ENCODE measurements at regions not wholly inside any gene's neighbourhood (a gene's known extent, or its start where the extent isn't known, plus 50 kb on each side); places are given as distances from the start of the nearest gene placed in this dataset.

DNA sequence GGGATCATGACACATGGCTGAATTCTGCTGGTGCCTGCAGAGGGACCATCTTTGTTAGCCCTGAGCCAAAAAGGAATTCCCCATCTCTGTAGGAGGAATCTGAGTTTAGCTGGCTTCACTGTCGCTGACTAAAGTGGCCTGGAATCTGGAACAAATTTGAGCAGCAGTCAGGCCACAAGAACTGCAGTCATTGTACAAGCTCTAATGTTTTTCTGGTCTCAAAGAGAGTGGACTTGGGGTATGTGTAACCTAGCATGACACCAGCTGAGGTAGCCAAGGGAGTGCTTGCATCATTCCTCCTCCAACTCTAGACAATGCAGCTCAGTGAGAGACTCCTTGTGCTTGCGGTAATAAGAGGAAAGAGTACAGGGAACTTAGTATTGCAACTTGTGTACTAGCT, 539.1 kb upstream of the LRRTM4 start:
- Histone ChIP-seq H3K27me3 (ENCODE audit: control insufficient read depth in 2 of 2, insufficient read depth in 2 of 2, low read length in 2 of 2) (no peaks in the 10 kb centered on the region), H3K9ac (ENCODE audit: low read depth in 1 of 2, low read length in 2 of 2) (no peak overlapping the region), H3K27ac (ENCODE audit: low read depth in 2 of 2, low read length in 2 of 2) (no peak overlapping the region), H3K9me3 (ENCODE audit: control insufficient read depth in 2 of 2, low read length in 2 of 2) (no peaks in the 10 kb centered on the region), H3K4me3 (ENCODE audit: low read length in 2 of 2) (no peak overlapping the region), H3K36me3 (ENCODE audit: control insufficient read depth in 2 of 2, insufficient read depth in 2 of 2, low read length in 2 of 2) (no peaks in the 10 kb centered on the region), H3K4me1 (ENCODE audit: control insufficient read depth in 2 of 2, insufficient read depth in 2 of 2, low read length in 2 of 2) (no peaks in the 10 kb centered on the region)

DNA sequence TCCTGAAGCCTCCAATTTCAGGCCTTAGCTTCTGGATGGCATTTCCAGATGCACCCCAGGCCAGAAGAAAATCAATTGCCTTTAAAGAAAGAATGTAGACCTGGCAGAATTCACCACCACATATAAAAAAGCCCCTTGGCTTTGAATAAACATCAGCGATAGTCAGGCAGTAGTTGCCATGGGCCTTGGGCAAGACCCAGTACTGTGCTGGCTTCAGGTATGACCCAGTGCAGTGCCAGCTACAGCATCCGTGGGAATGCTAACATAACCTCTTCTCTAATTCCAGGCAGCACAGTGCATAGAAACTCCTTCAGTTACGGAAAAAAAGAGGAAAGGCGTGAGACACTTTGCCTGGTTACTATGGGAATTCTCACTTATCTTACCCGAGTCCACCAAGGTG, 539.6 kb upstream of the LRRTM4 start:
- no peak overlapping the region for H3K9ac ChIP-seq (ENCODE audit: low read depth in 1 of 2, low read length in 2 of 2)
- no peak overlapping the region for H3K27ac ChIP-seq (ENCODE audit: low read depth in 2 of 2, low read length in 2 of 2)
- no peaks in the 10 kb centered on the region for H3K4me1 ChIP-seq (ENCODE audit: control insufficient read depth in 2 of 2, insufficient read depth in 2 of 2, low read length in 2 of 2)
- no peaks in the 10 kb centered on the region for H3K9me3 ChIP-seq (ENCODE audit: control insufficient read depth in 2 of 2, low read length in 2 of 2)
- no peaks in the 10 kb centered on the region for H3K36me3 ChIP-seq (ENCODE audit: control insufficient read depth in 2 of 2, insufficient read depth in 2 of 2, low read length in 2 of 2)
- H3K27me3 ChIP-seq (ENCODE audit: control insufficient read depth in 2 of 2, insufficient read depth in 2 of 2, low read length in 2 of 2), result no peaks in the 10 kb centered on the region
- H3K4me3 ChIP-seq (ENCODE audit: low read length in 2 of 2), result no peak overlapping the region

DNA sequence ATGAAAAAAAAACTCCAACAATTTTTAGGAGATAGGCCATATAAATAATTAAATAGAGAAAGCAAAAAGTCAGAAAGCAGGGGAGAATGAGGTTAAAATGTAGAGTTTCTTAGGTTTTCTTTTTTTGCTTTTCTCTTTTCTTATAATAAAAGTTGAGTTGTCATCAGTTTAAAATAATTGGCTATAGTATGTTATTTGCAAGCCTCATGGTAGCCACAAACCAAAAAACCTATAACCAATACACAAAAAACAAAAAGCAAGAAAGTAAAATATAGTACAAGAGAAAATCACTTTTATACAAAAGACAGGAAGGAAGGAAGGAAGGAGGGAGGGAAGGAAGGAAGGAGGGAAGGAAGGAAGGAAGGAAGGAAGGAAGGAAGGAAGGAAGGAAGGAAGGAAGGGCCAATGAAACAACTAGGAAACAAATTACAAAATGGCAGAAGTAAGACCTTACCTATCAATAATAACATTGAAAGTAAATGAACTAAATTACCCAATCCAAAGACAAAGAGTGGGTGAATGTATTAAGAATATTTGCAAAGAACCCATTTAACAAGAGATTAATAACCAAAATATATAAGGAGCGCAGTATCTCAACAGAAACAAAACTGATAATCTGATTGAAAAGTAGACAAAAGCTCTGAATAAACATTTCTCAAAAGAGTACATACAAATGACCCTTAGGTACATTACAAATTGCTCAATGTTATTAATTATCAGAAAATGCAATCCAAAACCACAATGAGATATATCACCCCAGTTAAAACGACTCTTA, 541.3 kb upstream of the LRRTM4 start:
- Histone ChIP-seq H3K9ac (ENCODE audit: low read depth in 1 of 2, low read length in 2 of 2) (no peak overlapping the region), H3K27me3 (ENCODE audit: control insufficient read depth in 2 of 2, insufficient read depth in 2 of 2, low read length in 2 of 2) (no peaks in the 10 kb centered on the region), H3K36me3 (ENCODE audit: control insufficient read depth in 2 of 2, insufficient read depth in 2 of 2, low read length in 2 of 2) (no peaks in the 10 kb centered on the region)

DNA sequence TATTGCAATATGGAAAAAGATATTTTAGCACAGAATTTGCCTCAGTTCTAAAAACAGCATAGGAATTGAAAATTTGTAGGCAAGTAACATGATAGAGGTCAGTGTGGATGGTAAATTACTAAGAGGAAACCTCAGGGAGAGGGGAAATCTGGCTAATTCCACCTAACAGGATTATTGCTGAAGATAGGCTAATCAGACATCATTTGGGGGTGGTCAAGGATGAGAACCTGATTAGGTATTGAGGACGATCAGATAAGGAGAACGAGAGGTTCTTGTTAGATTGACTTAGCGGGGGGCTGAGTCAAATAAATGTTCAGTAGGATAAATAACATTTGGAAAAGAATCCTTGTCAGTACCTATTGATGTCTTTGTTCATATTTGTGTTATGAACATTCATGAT, 543.2 kb upstream of the LRRTM4 start:
- Histone ChIP-seq H3K9ac (ENCODE audit: low read depth in 1 of 2, low read length in 2 of 2) (no peak overlapping the region), H3K36me3 (ENCODE audit: control insufficient read depth in 2 of 2, insufficient read depth in 2 of 2, low read length in 2 of 2) (no peaks in the 10 kb centered on the region), H3K9me3 (ENCODE audit: control insufficient read depth in 2 of 2, low read length in 2 of 2) (no peaks in the 10 kb centered on the region), H3K27me3 (ENCODE audit: control insufficient read depth in 2 of 2, insufficient read depth in 2 of 2, low read length in 2 of 2) (no peaks in the 10 kb centered on the region), H3K27ac (ENCODE audit: low read depth in 2 of 2, low read length in 2 of 2) (no peak overlapping the region), H3K4me1 (ENCODE audit: control insufficient read depth in 2 of 2, insufficient read depth in 2 of 2, low read length in 2 of 2) (no peaks in the 10 kb centered on the region), H3K4me3 (ENCODE audit: low read length in 2 of 2) (no peak overlapping the region)

More for the DNA sequence above, 541.3 kb upstream of the LRRTM4 start:
- Histone ChIP-seq H3K27ac (ENCODE audit: low read depth in 2 of 2, low read length in 2 of 2) (no peak overlapping the region), H3K4me1 (ENCODE audit: control insufficient read depth in 2 of 2, insufficient read depth in 2 of 2, low read length in 2 of 2) (no peaks in the 10 kb centered on the region), H3K4me3 (ENCODE audit: low read length in 2 of 2) (no peak overlapping the region), H3K9me3 (ENCODE audit: control insufficient read depth in 2 of 2, low read length in 2 of 2) (no peaks in the 10 kb centered on the region)

DNA sequence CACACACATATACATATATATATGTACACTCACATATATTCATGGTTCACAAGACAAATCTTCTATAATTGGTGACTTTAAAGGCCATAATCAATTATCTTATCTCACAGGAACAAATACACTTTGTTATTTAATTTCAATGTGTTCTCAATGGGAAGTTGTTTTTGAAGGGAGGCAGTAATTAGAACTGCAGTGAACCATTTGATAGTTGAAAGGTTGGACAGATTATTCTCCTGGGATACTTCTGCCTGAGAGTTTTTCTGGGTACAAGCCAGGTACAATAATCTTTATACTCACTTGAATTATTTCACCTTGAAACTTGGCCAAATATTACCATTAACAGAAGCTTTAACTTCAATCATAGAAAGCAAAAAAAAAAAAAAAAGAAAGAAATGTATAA, 546.6 kb upstream of the LRRTM4 start:
- Histone ChIP-seq H3K27ac (ENCODE audit: low read depth in 2 of 2, low read length in 2 of 2) (no peak overlapping the region), H3K27me3 (ENCODE audit: control insufficient read depth in 2 of 2, insufficient read depth in 2 of 2, low read length in 2 of 2) (no peaks in the 10 kb centered on the region), H3K4me1 (ENCODE audit: control insufficient read depth in 2 of 2, insufficient read depth in 2 of 2, low read length in 2 of 2) (no peaks in the 10 kb centered on the region), H3K9me3 (ENCODE audit: control insufficient read depth in 2 of 2, low read length in 2 of 2) (no peaks in the 10 kb centered on the region), H3K36me3 (ENCODE audit: control insufficient read depth in 2 of 2, insufficient read depth in 2 of 2, low read length in 2 of 2) (no peaks in the 10 kb centered on the region), H3K4me3 (ENCODE audit: low read length in 2 of 2) (no peak overlapping the region), H3K9ac (ENCODE audit: low read depth in 1 of 2, low read length in 2 of 2) (no peak overlapping the region)

DNA sequence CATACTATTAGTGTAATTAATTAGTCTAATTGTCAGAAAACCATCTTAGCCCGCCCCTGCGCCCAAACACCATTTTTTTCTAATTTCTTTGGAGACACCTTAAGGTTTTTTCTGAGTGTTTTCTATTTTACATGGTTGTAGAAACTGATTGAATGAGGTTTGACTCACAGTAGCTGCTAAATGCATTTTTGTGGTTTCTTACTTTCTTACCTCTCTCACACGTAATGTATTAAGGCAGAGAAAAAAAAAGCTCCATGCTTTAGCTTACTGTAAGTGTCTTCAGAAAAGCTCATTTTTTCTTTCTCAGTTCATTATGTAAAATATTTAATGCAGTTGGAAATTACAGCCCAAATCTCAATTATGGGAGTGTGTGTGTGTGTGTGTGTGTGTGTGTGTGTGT, 548.5 kb upstream of the LRRTM4 start:
- no peaks in the 10 kb centered on the region for H3K27me3 ChIP-seq (ENCODE audit: control insufficient read depth in 2 of 2, insufficient read depth in 2 of 2, low read length in 2 of 2)
- no peaks in the 10 kb centered on the region for H3K9me3 ChIP-seq (ENCODE audit: control insufficient read depth in 2 of 2, low read length in 2 of 2)
- H3K36me3 ChIP-seq (ENCODE audit: control insufficient read depth in 2 of 2, insufficient read depth in 2 of 2, low read length in 2 of 2), result no peaks in the 10 kb centered on the region
- H3K27ac ChIP-seq (ENCODE audit: low read depth in 2 of 2, low read length in 2 of 2), result no peak overlapping the region
- H3K4me1 ChIP-seq (ENCODE audit: control insufficient read depth in 2 of 2, insufficient read depth in 2 of 2, low read length in 2 of 2), result no peaks in the 10 kb centered on the region
- no peak overlapping the region for H3K4me3 ChIP-seq (ENCODE audit: low read length in 2 of 2)
- H3K9ac ChIP-seq (ENCODE audit: low read depth in 1 of 2, low read length in 2 of 2), result no peak overlapping the region

DNA sequence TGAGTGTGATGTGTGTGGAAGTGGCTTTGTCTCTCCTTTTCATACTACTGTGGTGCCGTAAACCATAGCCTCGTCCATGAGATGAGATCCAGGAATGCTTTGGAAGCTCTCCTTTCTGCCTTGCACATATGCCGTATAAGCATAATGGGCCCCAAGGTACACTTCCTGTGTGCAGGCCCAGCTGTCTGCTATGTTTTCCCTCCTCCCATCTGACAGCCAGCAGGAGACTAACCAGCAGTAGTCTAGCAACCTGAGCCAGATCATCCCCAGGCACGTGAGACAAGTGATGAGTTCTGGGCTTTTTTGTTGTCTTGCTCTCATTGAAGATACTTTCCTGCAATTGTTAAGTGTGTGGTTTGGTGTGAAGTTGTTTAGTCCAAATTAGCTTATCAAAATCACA, 555.5 kb upstream of the LRRTM4 start:
- Histone ChIP-seq H3K9me3 (ENCODE audit: control insufficient read depth in 2 of 2, low read length in 2 of 2) (peaks cover 0 to 2% of the 10 kb centered on the region in 2 donors), H3K4me1 (ENCODE audit: control insufficient read depth in 2 of 2, insufficient read depth in 2 of 2, low read length in 2 of 2) (no peaks in the 10 kb centered on the region), H3K9ac (ENCODE audit: low read depth in 1 of 2, low read length in 2 of 2) (no peak overlapping the region), H3K4me3 (ENCODE audit: low read length in 2 of 2) (no peak overlapping the region), H3K27me3 (ENCODE audit: control insufficient read depth in 2 of 2, insufficient read depth in 2 of 2, low read length in 2 of 2) (no peaks in the 10 kb centered on the region), H3K36me3 (ENCODE audit: control insufficient read depth in 2 of 2, insufficient read depth in 2 of 2, low read length in 2 of 2) (no peaks in the 10 kb centered on the region), H3K27ac (ENCODE audit: low read depth in 2 of 2, low read length in 2 of 2) (no peak overlapping the region)

DNA sequence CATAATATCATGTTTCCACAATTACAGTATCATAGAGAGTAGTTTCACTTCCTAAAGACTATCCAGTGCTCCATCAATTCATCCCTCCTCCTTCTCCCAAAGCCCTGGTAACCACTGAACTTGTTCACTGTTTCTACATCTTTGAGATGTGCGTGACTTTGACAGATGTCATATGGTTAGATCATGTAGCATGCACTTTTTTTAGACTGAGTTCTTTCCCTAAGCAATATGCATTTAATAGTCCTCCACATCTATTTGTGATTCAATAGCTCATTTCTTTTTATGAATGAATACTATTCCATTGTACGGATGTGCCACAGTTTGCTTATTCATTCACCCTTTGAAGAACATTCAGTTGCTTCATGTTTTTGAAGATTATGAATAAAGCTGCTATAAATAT, 560.4 kb upstream of the LRRTM4 start:
- Histone ChIP-seq H3K9me3 (ENCODE audit: control insufficient read depth in 2 of 2, low read length in 2 of 2) (no peaks in the 10 kb centered on the region), H3K27me3 (ENCODE audit: control insufficient read depth in 2 of 2, insufficient read depth in 2 of 2, low read length in 2 of 2) (no peaks in the 10 kb centered on the region), H3K4me1 (ENCODE audit: control insufficient read depth in 2 of 2, insufficient read depth in 2 of 2, low read length in 2 of 2) (no peaks in the 10 kb centered on the region), H3K27ac (ENCODE audit: low read depth in 2 of 2, low read length in 2 of 2) (no peak overlapping the region), H3K4me3 (ENCODE audit: low read length in 2 of 2) (no peak overlapping the region), H3K36me3 (ENCODE audit: control insufficient read depth in 2 of 2, insufficient read depth in 2 of 2, low read length in 2 of 2) (no peaks in the 10 kb centered on the region), H3K9ac (ENCODE audit: low read depth in 1 of 2, low read length in 2 of 2) (no peak overlapping the region)

DNA sequence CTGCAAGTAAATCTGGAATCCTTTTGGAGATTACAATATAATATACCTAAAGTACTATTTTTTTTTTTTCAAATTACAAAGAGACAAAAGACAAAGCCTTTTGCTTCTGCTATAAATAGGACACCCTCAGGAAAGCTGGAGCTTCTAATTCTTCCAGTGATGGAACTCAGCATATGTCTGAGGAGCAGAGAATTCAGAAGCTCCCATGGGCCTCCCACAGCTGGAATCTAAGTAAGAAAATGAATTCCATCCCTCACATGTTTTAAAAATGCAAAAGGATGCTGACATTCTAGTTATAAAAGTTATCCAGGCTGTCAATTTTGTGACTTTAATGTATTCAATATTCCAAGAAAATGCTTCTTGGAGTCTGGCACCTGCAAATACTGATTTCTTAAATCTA, 571.3 kb upstream of the LRRTM4 start:
- Histone ChIP-seq H3K27ac (ENCODE audit: low read depth in 2 of 2, low read length in 2 of 2) (no peak overlapping the region), H3K9me3 (ENCODE audit: control insufficient read depth in 2 of 2, low read length in 2 of 2) (no peaks in the 10 kb centered on the region), H3K36me3 (ENCODE audit: control insufficient read depth in 2 of 2, insufficient read depth in 2 of 2, low read length in 2 of 2) (no peaks in the 10 kb centered on the region), H3K4me1 (ENCODE audit: control insufficient read depth in 2 of 2, insufficient read depth in 2 of 2, low read length in 2 of 2) (no peaks in the 10 kb centered on the region), H3K27me3 (ENCODE audit: control insufficient read depth in 2 of 2, insufficient read depth in 2 of 2, low read length in 2 of 2) (no peaks in the 10 kb centered on the region), H3K9ac (ENCODE audit: low read depth in 1 of 2, low read length in 2 of 2) (no peak overlapping the region), H3K4me3 (ENCODE audit: low read length in 2 of 2) (no peak overlapping the region)

DNA sequence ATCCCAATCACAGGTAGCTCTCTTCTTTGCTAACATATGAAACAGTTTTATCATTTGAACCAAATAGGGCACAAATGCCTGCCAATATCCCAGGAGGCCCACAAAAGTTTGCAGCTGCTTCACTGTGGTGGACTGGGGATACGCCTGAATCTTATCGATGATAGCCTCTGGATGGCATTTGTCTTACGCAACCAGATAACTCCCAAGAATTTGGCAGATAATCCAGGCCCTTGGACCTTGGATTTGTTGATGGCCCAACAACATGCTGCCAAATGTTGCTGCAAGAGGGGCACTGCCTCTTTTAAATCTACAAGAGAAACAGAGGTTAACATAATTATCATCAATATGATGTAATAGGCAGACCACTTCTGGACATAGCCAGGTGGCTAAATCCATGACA, 587.1 kb upstream of the LRRTM4 start:
- Histone ChIP-seq H3K4me1 (ENCODE audit: control insufficient read depth in 2 of 2, insufficient read depth in 2 of 2, low read length in 2 of 2) (no peaks in the 10 kb centered on the region), H3K9ac (ENCODE audit: low read depth in 1 of 2, low read length in 2 of 2) (no peak overlapping the region), H3K27me3 (ENCODE audit: control insufficient read depth in 2 of 2, insufficient read depth in 2 of 2, low read length in 2 of 2) (no peaks in the 10 kb centered on the region), H3K27ac (ENCODE audit: low read depth in 2 of 2, low read length in 2 of 2) (no peak overlapping the region), H3K4me3 (ENCODE audit: low read length in 2 of 2) (no peak overlapping the region), H3K9me3 (ENCODE audit: control insufficient read depth in 2 of 2, low read length in 2 of 2) (no peaks in the 10 kb centered on the region), H3K36me3 (ENCODE audit: control insufficient read depth in 2 of 2, insufficient read depth in 2 of 2, low read length in 2 of 2) (no peaks in the 10 kb centered on the region)

DNA sequence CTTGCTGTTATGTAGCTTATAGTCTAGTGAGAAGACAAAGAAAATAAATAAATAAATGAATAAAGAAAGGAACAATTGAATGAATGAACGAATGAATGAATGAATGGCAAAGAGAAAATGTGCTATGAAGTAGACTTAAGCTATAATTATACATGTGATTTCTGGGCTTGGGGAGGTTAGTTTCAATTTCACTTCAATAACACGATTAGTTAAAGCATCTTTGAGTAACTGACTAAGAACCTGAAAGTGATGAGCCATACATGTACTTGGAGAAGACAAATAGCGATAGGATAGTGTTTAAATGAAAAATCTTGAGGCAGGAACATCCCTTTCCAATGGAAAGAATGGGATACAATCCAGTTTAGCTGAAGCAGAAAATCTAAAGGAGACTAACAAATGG, 593.1 kb upstream of the LRRTM4 start:
- no peak overlapping the region for H3K27ac ChIP-seq (ENCODE audit: low read depth in 2 of 2, low read length in 2 of 2)
- H3K9me3 ChIP-seq (ENCODE audit: control insufficient read depth in 2 of 2, low read length in 2 of 2), result no peaks in the 10 kb centered on the region
- no peak overlapping the region for H3K4me3 ChIP-seq (ENCODE audit: low read length in 2 of 2)
- no peaks in the 10 kb centered on the region for H3K36me3 ChIP-seq (ENCODE audit: control insufficient read depth in 2 of 2, insufficient read depth in 2 of 2, low read length in 2 of 2)
- H3K27me3 ChIP-seq (ENCODE audit: control insufficient read depth in 2 of 2, insufficient read depth in 2 of 2, low read length in 2 of 2), result no peaks in the 10 kb centered on the region
- no peak overlapping the region for H3K9ac ChIP-seq (ENCODE audit: low read depth in 1 of 2, low read length in 2 of 2)
- H3K4me1 ChIP-seq (ENCODE audit: control insufficient read depth in 2 of 2, insufficient read depth in 2 of 2, low read length in 2 of 2), result no peaks in the 10 kb centered on the region
